ENCODE measurements at regions not wholly inside any gene's neighbourhood (a gene's known extent, or its start where the extent isn't known, plus 50 kb on each side); places are given as distances from the start of the nearest gene placed in this dataset.

DNA sequence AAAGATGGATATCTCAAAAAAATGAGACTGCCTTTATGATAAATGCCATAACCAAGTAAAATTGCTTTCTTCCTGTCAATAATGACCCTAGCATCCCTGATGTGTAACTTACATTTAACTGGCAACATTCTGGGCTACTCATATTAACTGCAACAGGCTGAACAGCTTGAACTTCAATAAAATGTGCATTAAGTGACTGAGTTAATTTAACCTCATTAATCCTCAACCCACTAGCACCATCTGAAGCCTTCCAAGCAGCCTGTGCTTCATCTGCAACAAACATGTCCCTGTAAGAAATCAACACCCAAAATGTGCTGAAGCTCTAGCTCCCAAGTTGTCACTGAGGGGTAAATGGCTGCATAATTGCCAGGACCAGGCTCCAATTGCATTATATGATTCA lies 296.2 kb upstream of the ZC3H15 start:
- no peak for DNase-seq

DNA sequence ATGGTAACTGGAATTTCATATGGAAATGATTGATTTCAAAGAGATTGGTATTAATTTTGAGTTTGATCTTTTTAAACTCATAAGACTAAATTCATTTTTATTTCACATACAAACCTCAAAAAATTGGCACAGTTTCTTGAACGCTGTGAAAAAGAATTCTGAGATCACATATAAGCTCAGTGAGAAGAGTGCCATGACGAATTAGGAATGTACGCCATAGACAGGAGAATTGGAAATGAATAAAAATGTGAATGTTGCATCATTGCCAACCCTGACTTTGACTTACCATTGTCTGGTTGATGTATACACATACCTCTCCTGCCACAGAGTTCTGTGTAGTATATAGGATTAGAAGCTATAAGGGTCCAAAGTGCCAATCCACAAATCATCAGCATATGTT lies 290.4 kb upstream of the ZC3H15 start:
- DNase-seq = no peak

GRCh38 chr2:186197955-186198354 lies 288.1 kb upstream of the ZC3H15 start:
- no peak for DNase-seq

DNA sequence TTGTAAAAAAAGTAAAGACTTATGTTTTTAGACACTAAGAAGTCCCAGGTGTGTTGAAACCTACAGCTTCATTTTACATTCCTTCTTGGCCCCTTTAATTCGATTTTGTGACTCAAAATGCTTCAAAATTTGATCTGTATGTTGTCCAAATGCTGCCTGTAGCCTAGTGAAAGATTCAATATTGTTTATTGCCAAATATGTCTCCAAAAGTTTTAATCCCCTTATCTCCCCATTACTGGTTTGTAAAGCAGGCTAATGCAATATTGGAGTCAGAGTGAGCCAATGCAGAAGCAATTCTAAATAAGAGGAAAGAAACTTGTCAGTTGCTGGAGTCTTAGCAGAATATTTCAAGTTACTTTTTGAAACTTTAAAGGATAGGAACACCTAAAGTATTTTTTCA lies 287.0 kb upstream of the ZC3H15 start:
- no peak for DNase-seq

- no peak for DNase-seq
Measured at GRCh38 chr2:186201371-186201770, 284.7 kb upstream of the ZC3H15 start.

GRCh38 chr2:186205254-186205911 lies 280.7 kb upstream of the ZC3H15 start:
- DNase-seq = no peak

DNA sequence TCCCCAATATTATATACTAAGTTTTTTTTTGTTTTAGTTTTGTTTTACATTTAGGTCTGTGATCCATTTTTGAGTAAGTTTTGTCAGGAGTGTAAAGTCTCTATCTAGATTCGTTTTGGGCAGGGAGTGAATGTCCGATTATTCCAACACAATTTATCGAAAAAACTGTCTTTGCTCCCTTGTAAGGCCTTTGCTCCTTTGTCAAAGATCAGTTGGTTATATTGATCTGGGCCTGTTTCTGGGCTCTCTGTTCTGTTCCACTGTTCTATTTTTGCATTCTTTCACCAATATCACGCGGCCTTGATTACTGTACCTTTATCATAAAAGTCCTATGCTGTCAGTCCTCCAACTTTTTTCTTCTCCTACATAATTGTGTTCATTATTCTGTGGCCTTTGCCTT lies 276.5 kb upstream of the ZC3H15 start:
- no peak for DNase-seq

DNA sequence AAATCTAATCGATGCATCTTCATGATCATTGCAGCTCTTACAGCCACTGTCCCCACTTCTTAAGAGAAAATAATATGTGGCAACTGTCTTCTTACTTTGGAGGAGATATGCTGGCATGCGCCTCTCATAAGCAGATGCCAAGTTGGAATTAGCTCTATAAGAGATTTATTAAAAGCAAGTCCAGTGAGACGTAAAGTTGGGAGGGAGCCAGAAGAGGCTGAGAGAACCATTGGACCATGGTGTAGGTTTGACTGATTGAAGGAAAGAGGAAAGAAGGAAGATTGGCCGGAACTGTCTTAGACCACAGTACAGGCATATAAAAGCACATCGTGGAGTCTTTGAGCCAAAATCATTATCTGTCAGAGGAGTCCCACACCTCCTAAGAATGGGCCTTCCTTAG lies 265.7 kb upstream of the ZC3H15 start:
- no peak for DNase-seq

DNA sequence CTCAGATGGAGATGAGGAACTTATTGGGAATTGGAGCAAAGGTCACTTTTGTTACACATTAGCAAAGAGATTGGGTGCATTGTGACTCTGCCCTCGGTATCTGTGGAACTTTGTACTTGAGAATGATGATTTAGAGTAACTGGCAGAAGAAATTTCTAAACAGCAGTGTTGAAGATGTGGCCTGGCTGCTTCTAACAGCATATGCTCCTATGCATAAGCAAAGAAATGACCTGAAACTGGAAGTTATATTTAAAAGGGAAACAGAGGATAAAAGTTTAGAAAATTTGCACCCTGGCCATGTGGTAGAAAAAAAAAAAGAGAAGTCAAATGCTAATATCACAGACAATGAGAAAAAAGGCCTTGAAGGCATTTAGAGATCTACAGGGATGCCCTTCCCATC lies 256.8 kb upstream of the ZC3H15 start:
- no peak for DNase-seq

DNA sequence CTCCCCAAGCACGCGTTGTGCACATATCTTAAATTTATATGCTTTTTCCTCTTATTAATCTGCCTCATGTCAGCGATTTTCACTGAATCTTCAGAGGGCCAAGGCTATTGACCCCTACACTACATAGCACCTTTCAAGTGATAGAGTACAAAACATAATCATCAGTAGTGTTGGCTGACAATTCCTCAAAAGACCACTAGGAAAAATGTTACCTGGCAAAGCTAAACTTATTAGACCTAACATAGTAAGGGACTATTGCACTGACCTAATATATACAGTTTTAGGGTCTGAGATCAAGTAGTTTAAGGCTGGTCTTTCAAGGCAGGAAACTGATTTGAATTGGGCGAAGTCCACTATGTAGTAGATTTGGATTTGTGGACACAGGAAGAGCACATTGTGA lies 244.2 kb upstream of the ZC3H15 start:
- DNase-seq = no peak

DNA sequence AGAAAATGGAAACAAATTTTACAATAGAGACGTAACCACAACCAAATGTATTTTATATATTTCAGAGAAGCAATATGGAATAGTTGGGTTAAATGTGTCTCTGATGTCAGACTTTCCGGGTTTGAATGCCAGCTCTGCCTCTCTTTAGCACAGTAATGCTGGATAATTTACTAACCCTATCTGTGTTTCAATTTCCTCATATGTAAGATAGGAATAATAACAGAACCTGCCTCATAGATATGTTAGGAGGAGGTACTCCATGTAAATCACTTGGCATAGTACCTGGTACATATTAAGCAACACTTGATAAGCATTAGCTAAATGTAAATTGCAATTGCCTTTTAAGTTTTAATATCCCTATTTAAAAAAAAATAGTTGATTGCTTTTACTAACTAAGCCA lies 231.3 kb upstream of the ZC3H15 start:
- DNase-seq = no peak

GRCh38 chr2:186255823-186256222 lies 230.2 kb upstream of the ZC3H15 start:
- DNase-seq = no peak

GRCh38 chr2:186256540-186256939 lies 229.5 kb upstream of the ZC3H15 start:
- no peak for DNase-seq

DNA sequence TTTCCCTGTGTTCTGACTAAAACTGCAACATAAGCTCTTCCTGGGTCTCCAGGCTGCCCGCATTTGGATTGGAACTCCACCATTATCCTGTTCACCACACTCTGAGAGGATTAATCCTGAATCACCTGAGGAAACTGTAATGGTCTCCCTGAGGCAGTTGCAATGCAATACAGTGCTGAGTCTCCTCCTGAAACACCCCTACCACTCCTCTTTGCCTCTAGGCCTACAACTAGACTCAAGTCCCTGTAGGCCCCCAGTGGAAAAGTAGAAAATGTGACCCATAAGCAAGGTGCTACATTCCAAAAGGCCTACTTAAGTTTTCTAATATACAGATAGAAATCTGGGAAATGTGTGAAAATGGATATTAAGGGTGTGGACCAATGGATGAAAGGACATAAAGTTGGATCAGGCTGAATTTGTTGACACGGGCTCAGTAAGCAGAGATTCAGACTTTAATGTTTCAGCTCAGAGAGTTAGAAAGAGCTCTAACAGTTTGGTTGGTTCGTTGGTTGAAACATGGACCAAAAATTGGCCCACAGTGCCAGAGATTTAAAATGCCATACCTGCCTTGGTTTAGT lies 222.3 kb upstream of the ZC3H15 start:
- DNase-seq = no peak

DNA sequence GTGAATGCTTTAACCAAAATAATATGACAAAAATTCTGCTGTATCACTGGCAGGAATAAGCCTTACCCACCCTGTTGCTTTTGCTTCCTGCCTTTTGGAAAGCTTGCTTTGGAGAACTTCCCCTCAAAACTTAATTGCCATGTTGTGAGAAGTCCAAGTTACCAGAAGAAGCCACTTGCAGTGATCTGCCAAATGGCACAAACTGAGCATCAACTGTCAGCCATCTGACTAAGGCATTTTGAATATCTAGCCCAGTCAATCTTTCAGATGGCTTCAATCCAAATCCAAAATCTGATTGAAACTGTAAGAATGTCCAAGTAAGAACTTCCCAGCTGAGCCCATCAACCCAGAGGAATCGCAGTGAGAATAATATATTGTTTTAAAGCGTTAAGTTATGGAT lies 216.5 kb upstream of the ZC3H15 start:
- no peak for DNase-seq

DNA sequence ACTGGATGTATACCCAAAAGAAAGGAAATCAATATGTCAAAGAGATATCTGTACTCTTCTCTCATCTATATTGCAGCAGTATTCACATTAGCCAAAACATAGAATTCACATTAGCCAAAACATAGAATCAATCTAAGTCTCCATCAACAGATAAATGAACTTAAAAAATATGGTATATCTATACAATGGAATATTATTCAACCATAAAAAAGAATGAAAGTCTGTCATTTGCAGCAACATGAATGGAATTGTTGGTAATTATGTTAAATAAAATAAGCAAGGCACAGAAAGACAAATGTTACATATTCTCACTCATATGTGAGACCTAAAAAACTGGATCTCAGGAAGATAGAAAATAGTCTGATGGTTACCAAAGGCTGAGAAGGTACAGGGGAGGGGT lies 212.1 kb upstream of the ZC3H15 start:
- no peak for DNase-seq

DNA sequence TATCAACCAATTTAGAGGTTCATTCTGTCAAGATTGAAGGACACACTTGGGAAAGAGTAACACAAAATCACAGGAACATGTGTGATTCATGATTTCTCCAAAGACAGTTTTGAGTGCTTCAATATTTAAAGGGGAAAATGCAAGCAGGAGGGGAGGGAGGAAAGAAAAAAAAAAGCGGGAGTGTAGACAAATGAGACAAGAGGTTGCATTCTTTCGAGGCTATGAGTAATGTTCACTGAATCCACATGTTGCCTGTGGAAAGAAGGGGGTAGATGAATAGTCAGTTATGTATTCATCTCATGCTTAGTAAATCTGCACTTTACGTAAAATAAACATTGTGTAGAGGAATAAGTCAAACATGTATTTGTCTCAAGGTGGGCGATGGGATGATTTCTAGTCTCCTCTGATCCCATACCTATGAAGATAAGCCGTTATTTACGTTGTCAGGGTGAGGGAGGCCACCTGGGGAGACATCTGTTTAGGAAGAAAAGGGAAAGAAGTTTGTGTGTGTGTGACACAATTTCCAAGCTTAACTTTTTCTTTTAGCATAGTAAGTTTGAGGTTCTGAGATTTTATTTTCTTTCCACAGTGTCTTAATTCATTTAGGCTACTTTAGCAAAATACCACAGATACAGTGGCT lies 211.0 kb upstream of the ZC3H15 start:
- DNase-seq = no peak

- no peak for DNase-seq
Measured at GRCh38 chr2:186276909-186277308, 209.2 kb upstream of the ZC3H15 start.

GRCh38 chr2:186281726-186282125 lies 204.3 kb upstream of the ZC3H15 start:
- no peak for DNase-seq

GRCh38 chr2:186294248-186294888 lies 191.7 kb upstream of the ZC3H15 start:
- no peak for DNase-seq

DNA sequence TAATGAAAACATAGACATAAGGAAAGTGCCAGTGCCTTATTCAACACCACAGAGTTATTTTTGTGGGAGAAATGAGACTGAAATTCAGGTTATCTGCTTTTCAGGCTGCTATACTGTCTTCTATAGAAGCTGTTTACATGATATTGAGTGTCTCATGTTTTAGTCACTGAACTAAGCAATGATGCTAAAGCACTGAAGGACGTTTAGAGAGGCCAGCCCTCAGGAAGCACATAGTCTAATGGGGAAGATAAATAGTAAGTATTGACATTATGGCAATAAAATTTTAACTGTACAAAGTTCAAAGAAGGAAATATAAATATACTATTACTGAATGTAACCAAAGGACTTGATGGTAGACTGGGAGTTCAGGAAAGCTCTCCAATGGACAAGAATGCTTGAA lies 186.4 kb upstream of the ZC3H15 start:
- no peak for DNase-seq

DNA sequence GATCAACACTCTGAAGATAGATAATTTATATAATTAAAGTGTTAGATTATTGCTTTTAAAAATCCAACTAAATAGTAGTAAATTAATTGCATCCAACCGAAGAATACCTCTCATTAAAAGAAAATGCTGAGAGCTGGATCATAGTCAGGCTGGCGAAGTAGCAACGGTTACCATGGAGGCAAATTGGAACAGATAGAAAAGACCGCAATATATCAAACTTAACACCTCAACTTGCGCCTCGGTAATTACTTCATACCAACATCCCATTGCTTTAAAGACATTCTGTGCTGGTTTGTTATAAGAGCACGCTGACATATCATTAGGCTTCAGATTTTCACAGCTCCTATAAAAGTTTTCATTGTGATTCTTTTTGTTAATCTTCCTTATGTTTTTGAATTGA lies 183.8 kb upstream of the ZC3H15 start:
- DNase-seq = no peak

DNA sequence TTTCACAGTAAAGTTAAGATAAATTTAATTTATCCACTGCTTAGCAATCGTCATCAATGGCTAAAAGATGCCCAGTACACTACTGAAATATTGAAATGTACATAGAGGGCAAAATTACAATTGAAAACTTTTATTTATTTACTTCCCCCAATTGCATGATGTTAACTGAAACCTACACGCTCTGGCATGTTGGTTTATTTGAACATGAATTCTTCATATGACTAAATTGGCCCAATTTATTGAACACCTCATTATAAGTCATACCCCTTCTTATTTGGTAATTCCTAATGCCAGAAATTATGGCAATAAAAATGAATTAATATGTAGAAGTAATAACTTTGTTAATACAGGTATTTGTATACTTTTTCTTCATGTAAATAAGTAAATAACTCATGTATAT lies 183.0 kb upstream of the ZC3H15 start:
- DNase-seq = no peak

- DNase-seq = no peak
Measured at GRCh38 chr2:186304064-186304463, 182.0 kb upstream of the ZC3H15 start.

Data from CD4-positive, alpha-beta T cell treated with Interferon alpha-2 for 1 hour (primary cell).